Cardiac muscle cell (in vitro differentiated cells and primary cell): ENCODE measurements at regions not wholly inside any gene's neighbourhood (a gene's known extent, or its start where the extent isn't known, plus 50 kb on each side); places are given as distances from the start of the nearest gene placed in this dataset.
A peak's percentile ranks its signal among the peaks of the same experiment; 100 is the strongest.

Experiments
- DNase-seq, 2 donors: peaks; one replicate each; pipeline versions ENCODE4 v3.0.0 to v3.0.0-alpha.2; 2010 to 2017; ENCODE audit warnings: low read depth in 1 of 2, low spot score in 1 of 2
- H3K27ac ChIP-seq: fragments of 200-600 bp; sonication (generic); 2 replicates; pipeline ENCODE4 v1.5.1; 2016
- H3K27me3 ChIP-seq: fragments of 200-600 bp; sonication (generic); 2 replicates; pipeline ENCODE4 v1.6.0; 2016; ENCODE audit warnings: control low read depth
- H3K36me3 ChIP-seq: fragments of 200-600 bp; sonication (generic); 2 replicates; pipeline ENCODE4 v1.5.1; 2016; ENCODE audit warnings: control low read depth
- H3K4me1 ChIP-seq: fragments of 200-600 bp; sonication (generic); 2 replicates; pipeline ENCODE4 v1.8.1; 2017; ENCODE audit warnings: low read depth, mild to moderate bottlenecking, mixed run types
- H3K4me3 ChIP-seq: fragments of 200-600 bp; sonication (generic); 2 replicates; pipeline ENCODE4 v1.5.1; 2016; ENCODE audit warnings: mild to moderate bottlenecking
- H3K9me3 ChIP-seq: fragments of 200-600 bp; sonication (generic); 2 replicates; pipeline ENCODE4 v1.5.1; 2017; ENCODE audit warnings: low read depth, mild to moderate bottlenecking, control low read depth
- CTCF ChIP-seq: IDR thresholded peaks from 2 replicates; pipeline ENCODE4 v1.5.1; 2012; ENCODE audit warnings: low read depth, mild to moderate bottlenecking, low read length

GRCh38 chr11:112336356-112336886 is 75.8 kb upstream of the PLET1 start:
- no peaks in the 10 kb centered on the region for H3K4me1 ChIP-seq
- H3K4me3 ChIP-seq: no peak overlapping the region
- no peaks in the 10 kb centered on the region for H3K36me3 ChIP-seq
- no peak overlapping the region for H3K27ac ChIP-seq
- H3K27me3 ChIP-seq: no peaks in the 10 kb centered on the region
- no peak for TF ChIP-seq CTCF
- DNase-seq: no peak
- no peaks in the 10 kb centered on the region for H3K9me3 ChIP-seq

GRCh38 chr11:112339566-112339965 is 78.9 kb upstream of the PLET1 start:
- Histone ChIP-seq H3K4me1 (no peaks in the 10 kb centered on the region), H3K9me3 (no peaks in the 10 kb centered on the region)
- DNase-seq: no peak

GRCh38 chr11:112343368-112344039 is 82.8 kb upstream of the PLET1 start:
- Histone ChIP-seq H3K4me3 (no peak overlapping the region), H3K27ac (no peak overlapping the region), H3K4me1 (no peaks in the 10 kb centered on the region), H3K36me3 (no peaks in the 10 kb centered on the region), H3K27me3 (no peaks in the 10 kb centered on the region), H3K9me3 (no peaks in the 10 kb centered on the region)
- DNase-seq: peak in 1 of 2 donors; percentile 28
- TF ChIP-seq CTCF: no peak

More at GRCh38 chr11:112339566-112339965, 78.9 kb upstream of the PLET1 start:
- Histone ChIP-seq H3K27me3 (no peaks in the 10 kb centered on the region), H3K27ac (no peak overlapping the region), H3K4me3 (no peak overlapping the region), H3K36me3 (no peaks in the 10 kb centered on the region)
- no peak for TF ChIP-seq CTCF

- no peaks in the 10 kb centered on the region for H3K4me1 ChIP-seq
- no peaks in the 10 kb centered on the region for H3K36me3 ChIP-seq
- H3K4me3 ChIP-seq: no peak overlapping the region
- H3K27ac ChIP-seq: no peak overlapping the region
- TF ChIP-seq CTCF: no peak
- no peaks in the 10 kb centered on the region for H3K27me3 ChIP-seq
- no peaks in the 10 kb centered on the region for H3K9me3 ChIP-seq
- no peak for DNase-seq
Measured at GRCh38 chr11:112344040-112344413, 83.4 kb upstream of the PLET1 start.

GRCh38 chr11:112345166-112345565 is 84.5 kb upstream of the PLET1 start:
- DNase-seq: no peak
- H3K4me3 ChIP-seq: no peak overlapping the region
- no peak overlapping the region for H3K27ac ChIP-seq
- H3K4me1 ChIP-seq: no peaks in the 10 kb centered on the region
- H3K9me3 ChIP-seq: no peaks in the 10 kb centered on the region
- no peaks in the 10 kb centered on the region for H3K27me3 ChIP-seq
- no peaks in the 10 kb centered on the region for H3K36me3 ChIP-seq
- TF ChIP-seq CTCF: no peak
